COLO668 (cell line): ENCODE measurements at regions not wholly inside any gene's neighbourhood (a gene's known extent, or its start where the extent isn't known, plus 50 kb on each side); places are given as distances from the start of the nearest gene placed in this dataset.

ENCODE experiments used
- DNase-seq: peaks from one replicate; lab custom pipeline; 2025; ENCODE audit not compliant: unreplicated experiment; lab: John Stamatoyannopoulos, UW

GRCh38 chr20:24111858-24112257 lies 123.3 kb upstream of the GGTLC1 start:
- no peak for DNase-seq

GRCh38 chr20:24109537-24109936 lies 121.0 kb upstream of the GGTLC1 start:
- DNase-seq, result no peak

GRCh38 chr20:24109008-24109407 lies 120.4 kb upstream of the GGTLC1 start:
- no peak for DNase-seq

- DNase-seq, result no peak
Observed at GRCh38 chr20:24108581-24108980, 120.0 kb upstream of the GGTLC1 start.

GRCh38 chr20:24106801-24107445 lies 118.3 kb upstream of the GGTLC1 start:
- no peak for DNase-seq

- no peak for DNase-seq
Observed at GRCh38 chr20:24106150-24106800, 117.7 kb upstream of the GGTLC1 start.

GRCh38 chr20:24102749-24103333 lies 114.3 kb upstream of the GGTLC1 start:
- no peak for DNase-seq

- DNase-seq, result no peak
Observed at GRCh38 chr20:24102290-24102689, 113.7 kb upstream of the GGTLC1 start.

GRCh38 chr20:24100370-24101011 lies 111.9 kb upstream of the GGTLC1 start:
- DNase-seq, result peak; percentile 18

GRCh38 chr20:24098886-24099285 lies 110.3 kb upstream of the GGTLC1 start:
- no peak for DNase-seq

- no peak for DNase-seq
Observed at GRCh38 chr20:24097506-24098245, 109.1 kb upstream of the GGTLC1 start.

GRCh38 chr20:24096864-24097450 lies 108.4 kb upstream of the GGTLC1 start:
- DNase-seq, result no peak

GRCh38 chr20:24096264-24096663 lies 107.7 kb upstream of the GGTLC1 start:
- no peak for DNase-seq

- no peak for DNase-seq
Observed at GRCh38 chr20:24095756-24096155, 107.2 kb upstream of the GGTLC1 start.

GRCh38 chr20:24095303-24095702 lies 106.7 kb upstream of the GGTLC1 start:
- no peak for DNase-seq

- no peak for DNase-seq
Observed at GRCh38 chr20:24089576-24089975, 101.0 kb upstream of the GGTLC1 start.

- no peak for DNase-seq
Observed at GRCh38 chr20:24086121-24086520, 97.5 kb upstream of the GGTLC1 start.

- no peak for DNase-seq
Observed at GRCh38 chr20:24084281-24084680, 95.7 kb upstream of the GGTLC1 start.

- no peak for DNase-seq
Observed at GRCh38 chr20:24081077-24081476, 92.5 kb upstream of the GGTLC1 start.

GRCh38 chr20:24079661-24080412 lies 91.3 kb upstream of the GGTLC1 start:
- no peak for DNase-seq
